ENCODE measurements at regions not wholly inside any gene's neighbourhood (a gene's known extent, or its start where the extent isn't known, plus 50 kb on each side); places are given as distances from the start of the nearest gene placed in this dataset.

DNA sequence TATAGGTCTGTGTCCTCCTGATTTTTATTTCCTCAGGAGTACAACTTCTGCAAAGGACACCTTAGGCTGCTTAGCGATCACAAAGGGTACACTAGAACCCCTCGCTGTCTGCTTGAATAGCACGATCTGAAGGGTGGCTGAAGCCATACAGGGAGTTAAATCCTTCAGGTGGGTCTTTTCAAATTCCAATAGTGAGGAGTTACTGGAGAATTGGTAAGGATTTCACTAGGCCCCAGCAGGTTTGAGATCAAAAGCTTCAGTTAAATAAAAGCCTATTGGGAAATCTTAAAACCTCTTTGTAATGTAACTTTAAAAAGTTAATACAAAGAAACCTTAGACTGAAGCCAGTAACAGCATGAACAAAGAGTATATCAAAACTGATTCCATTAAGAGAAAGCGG lies 613.1 kb downstream of the ZEB2 start:
- no peak for DNase-seq

GRCh38 chr2:143905587-143905986 lies 614.3 kb downstream of the ZEB2 start:
- no peak for DNase-seq

- no peak for DNase-seq
Observed at GRCh38 chr2:143903172-143903856, 616.6 kb downstream of the ZEB2 start.

DNA sequence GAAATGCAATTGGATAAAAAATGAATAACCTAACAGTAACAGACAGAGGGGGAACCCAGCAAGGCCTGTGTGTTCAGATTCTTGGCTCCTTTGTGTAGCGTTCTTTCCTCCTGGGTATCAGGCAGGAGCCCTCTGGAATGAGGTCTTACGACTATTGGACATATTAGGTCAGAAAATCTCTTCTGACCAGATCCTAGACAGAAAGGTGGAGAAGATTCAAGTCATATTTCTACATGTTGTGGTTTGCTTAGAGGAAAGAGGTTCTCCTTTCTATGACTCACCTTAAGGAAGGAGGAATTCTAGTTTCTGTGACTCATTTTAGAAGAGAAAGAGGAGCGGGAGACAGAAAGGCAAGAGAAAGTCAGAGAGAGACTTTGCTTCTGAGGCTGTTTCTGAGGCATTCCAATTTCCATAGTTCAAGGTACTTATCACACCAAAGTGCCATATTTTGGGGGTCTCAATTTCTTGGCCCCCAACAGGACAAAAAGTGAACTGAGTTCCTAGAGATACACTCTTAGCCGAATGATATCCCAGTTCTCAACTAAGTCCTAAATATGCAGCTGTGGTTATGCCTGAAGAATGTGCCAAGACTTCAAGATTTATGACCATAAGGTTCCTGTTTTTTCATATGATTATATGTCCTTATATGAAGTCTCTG lies 618.6 kb downstream of the ZEB2 start:
- DNase-seq = peak; percentile 6 to 21

DNA sequence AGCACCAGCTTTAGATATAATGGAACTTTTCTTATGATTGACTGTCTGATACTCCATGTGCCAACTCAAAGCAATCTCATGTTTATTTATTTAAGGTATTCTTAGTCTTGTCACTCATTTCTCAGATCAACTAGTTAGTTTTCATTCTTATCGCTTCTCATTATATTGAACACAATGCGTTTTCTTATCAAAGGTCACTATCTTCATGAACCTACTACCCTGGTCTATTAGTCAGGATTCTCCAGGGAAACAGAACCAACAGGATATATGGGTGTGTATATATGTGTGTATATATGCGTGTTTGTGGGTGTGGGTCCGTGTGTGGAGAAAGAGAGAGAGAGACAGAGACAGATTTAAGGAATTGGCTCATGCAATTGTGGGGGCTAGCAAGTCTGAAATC lies 619.9 kb downstream of the ZEB2 start:
- DNase-seq = no peak

DNA sequence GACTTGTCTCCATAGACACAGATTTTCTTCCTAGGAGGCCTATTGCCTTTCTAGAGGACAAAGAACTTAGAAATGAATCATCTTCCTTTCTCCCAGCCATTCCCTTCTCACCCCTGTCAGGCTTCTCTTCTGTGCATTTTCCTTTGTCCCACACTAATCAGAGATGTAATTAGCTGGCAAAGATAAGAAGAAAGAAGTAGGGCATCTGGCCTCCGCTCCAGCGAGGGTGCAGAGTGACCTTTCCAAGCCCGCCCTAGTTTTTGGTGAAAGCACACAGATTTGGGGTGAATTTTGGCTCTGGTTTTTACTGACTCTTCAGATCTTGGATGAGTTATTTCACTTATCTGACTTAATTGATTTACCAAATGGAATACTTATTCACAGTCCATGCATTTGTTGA lies 626.5 kb downstream of the ZEB2 start:
- no peak for DNase-seq

DNA sequence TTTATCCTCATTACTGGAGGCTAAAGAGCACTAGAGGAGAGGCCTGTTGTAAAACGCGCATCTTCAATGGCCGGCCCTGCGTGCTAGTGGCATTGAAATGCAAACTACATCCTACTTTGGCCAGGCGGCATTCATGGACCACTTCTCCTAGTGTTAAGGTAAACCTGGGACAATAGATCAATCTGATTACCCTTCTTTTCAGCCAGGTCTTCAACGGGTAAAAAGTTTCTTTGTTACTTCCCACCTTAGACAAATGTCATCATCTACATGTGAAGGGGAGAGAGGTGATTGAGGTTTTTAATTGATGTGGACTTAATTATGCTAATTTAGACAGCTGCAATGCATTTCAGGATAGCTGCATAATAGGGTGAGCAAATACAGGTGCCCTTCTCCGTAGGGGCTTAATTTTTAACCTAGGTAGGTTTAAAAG lies 628.0 kb downstream of the ZEB2 start:
- no peak for DNase-seq

- no peak for DNase-seq
Observed at GRCh38 chr2:143890798-143891197, 629.1 kb downstream of the ZEB2 start.

DNA sequence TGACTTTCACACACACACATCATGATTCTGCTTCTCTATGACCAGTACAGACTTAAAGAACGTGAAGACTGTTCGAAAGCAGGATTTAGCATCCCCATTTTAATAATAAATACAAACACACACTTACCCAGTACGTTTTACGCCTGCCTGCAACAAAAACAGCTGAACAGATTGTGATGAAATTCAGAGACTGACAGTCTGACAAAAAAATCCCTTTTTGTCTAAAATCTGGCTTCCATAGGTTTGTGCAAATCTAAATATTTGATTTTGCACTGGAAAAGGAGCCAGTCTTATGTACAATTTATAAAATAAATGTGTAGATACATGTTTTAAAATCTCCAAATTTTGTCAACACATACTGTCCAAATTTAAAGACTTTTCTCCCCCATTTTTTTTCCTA lies 630.7 kb downstream of the ZEB2 start:
- DNase-seq = no peak

DNA sequence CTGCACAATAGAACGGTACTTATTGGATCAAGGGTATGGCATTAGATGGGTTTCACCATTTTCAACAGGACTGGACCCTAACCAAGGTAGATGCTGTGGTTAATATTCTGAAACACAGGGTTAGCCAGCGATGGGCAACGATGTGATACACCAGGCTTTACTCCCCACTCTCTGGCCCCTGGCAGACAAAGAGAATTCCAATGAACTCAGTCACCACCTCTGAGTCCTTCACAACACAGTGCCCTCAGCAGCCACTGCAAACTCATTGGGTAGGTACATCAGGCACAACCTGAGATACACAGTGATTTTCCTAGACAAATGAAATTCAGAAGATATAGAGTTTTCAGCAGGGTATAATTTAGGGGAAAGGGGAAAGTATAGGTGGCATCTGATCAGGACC lies 634.5 kb downstream of the ZEB2 start:
- DNase-seq = no peak

DNA sequence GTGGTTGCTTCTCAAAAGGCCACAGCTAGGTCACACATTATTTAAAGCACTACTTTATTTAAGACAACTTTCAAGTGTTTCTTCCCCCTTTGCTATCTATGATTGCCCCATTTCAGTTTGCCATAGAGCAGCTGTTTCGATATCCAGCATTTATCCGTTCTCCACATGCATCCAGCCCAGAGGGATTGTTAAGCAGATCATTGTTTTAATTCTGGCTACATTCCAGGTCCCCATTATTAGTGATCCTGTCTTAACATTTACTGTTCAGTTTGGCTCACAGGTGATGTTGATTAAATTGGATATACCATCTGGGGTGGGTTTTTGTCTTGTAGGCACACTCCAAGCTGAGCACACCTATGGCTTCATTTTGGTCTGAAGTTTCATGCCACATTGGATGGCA lies 638.7 kb downstream of the ZEB2 start:
- DNase-seq = no peak

- no peak for DNase-seq
Observed at GRCh38 chr2:143877876-143878530, 641.9 kb downstream of the ZEB2 start.

GRCh38 chr2:143877056-143877455 lies 642.9 kb downstream of the ZEB2 start:
- DNase-seq = no peak

- no peak for DNase-seq
Observed at GRCh38 chr2:143875295-143876233, 644.4 kb downstream of the ZEB2 start.

DNA sequence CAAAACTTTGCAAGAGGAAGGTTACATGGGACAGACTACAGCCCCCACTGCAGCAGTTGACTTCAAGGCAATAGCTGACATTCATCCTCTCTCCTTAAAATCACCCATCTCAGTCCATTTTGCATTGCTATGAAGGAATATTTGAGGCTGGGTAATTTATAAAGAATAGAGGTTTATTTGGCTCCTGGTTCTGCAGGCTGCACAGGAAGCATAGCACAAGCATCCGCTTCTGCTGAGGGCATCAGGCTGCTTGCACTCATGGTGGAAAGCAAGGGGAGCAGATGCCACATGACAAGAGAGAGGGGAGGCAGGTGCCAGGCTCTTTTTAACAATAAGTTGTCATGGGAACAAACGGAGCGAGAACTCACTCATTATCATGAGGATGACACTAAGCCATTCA lies 646.0 kb downstream of the ZEB2 start:
- DNase-seq = no peak

GRCh38 chr2:143870696-143871095 lies 649.2 kb downstream of the ZEB2 start:
- no peak for DNase-seq

DNA sequence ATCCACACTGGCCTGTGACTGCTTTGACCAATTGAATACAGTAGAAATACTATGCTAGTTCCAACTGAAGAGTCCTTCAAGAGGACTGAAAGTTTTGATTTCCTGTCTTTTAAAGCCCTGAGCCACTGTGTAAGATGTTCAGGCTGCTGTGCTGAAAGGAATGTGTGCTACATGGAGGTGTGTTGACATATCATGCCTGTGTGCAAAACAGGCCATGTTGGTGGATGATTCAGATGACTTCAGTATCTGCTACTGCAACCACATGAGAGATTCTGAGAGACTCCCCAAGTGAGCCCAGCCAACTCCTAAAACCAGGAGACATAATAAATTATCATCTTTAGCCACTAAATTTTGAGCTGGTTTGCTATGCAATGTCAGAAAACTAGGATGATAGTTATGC lies 662.9 kb downstream of the ZEB2 start:
- no peak for DNase-seq

GRCh38 chr2:143852759-143853158 lies 667.2 kb downstream of the ZEB2 start:
- DNase-seq = no peak

DNA sequence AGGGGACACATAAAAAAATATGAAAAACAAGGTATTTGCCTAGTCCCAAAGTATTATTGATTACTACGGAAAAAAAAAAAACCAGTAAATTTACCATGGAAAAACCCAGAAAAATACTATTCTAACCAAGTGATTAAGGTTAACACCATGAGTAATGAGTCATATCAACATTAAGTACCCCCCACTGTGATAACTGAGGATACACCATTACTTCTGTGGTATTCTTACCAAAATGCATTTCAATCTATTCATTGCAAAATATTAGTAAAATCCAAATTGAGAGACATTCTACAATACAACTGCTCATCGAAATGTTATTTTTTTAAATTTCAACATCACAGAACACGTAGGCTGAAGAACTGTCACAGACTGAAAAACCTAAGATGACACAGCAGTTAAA lies 669.8 kb downstream of the ZEB2 start:
- DNase-seq = no peak

- no peak for DNase-seq
Observed at GRCh38 chr2:143847257-143847656, 672.7 kb downstream of the ZEB2 start.

DNA sequence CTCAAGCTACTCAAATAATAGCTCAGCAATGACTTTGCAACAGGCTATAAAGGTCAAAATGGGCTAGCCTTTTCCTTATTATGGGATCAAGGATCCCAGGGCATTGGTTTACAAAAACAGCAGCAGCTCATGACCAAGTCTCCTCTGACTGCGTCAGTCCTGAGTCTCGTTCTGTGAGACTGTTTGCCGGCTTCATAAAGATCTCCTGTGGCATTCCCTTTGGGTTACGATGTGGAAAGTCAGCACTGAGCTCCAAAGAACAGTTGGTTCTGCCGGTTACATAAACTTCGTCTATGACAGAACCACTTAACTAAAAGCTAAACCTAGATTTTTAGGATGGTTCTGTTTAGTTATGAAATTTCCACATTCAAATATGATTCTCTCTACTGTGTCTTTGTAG lies 674.9 kb downstream of the ZEB2 start:
- DNase-seq = no peak

DNA sequence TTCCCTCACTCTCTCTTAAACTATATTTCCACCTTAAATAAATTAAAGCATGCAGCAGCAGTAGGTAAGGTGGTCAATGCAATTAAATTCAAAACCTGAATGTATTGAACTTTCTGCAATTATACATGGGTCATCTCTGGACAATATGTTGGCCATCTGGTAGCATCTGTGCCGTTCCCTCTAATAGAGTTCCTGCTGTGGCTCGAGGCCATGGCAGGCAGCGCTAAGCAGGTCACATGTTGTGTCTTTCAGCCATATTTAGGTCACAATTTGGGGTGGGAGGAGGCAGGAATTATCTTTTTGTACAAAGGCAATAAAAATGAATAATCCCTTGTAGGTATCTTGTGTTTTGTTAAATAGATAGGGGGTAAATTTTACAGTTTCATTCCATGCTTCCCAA lies 676.2 kb downstream of the ZEB2 start:
- no peak for DNase-seq

GRCh38 chr2:143842836-143843235 lies 677.1 kb downstream of the ZEB2 start:
- DNase-seq = no peak
